ENCODE measurements at regions not wholly inside any gene's neighbourhood (a gene's known extent, or its start where the extent isn't known, plus 50 kb on each side); places are given as distances from the start of the nearest gene placed in this dataset.

- TF ChIP-seq BHLHE40 (IDR thresholded peaks at IDR 0.05; ENCODE audit: borderline replicate concordance): no peak
- no peak for TF ChIP-seq LEF1 (IDR thresholded peaks at IDR 0.05; ENCODE audit: borderline replicate concordance)
- TF ChIP-seq SUZ12 (IDR thresholded peaks at IDR 0.05): no peak
- no peak for TF ChIP-seq SP1 (IDR thresholded peaks at IDR 0.05)
- TF ChIP-seq FOXM1 (IDR thresholded peaks at IDR 0.05; ENCODE audit: borderline replicate concordance): no peak
- TF ChIP-seq ELF4 (IDR thresholded peaks at IDR 0.05): no peak
- no peak for TF ChIP-seq FOXA1 (IDR thresholded peaks at IDR 0.05)
- no peak for TF ChIP-seq ARNT (IDR thresholded peaks at IDR 0.05)
- TF ChIP-seq CTBP1 (IDR thresholded peaks at IDR 0.05; ENCODE audit: borderline replicate concordance): no peak
- TF ChIP-seq HDGF (IDR thresholded peaks at IDR 0.05; ENCODE audit: borderline replicate concordance): no peak
- TF ChIP-seq FOXK2 (IDR thresholded peaks at IDR 0.05): no peak
- TF ChIP-seq, protein P1, sequence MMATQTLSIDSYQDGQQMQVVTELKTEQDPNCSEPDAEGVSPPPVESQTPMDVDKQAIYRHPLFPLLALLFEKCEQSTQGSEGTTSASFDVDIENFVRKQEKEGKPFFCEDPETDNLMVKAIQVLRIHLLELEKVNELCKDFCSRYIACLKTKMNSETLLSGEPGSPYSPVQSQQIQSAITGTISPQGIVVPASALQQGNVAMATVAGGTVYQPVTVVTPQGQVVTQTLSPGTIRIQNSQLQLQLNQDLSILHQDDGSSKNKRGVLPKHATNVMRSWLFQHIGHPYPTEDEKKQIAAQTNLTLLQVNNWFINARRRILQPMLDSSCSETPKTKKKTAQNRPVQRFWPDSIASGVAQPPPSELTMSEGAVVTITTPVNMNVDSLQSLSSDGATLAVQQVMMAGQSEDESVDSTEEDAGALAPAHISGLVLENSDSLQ (IDR thresholded peaks at IDR 0.05): no peak
- TF ChIP-seq L3MBTL2 (conservative IDR thresholded peaks at IDR 0.05): no peak
These were observed 110.7 kb upstream of the CARD11 start for GRCh38 chr7:3154317-3154716.

Data from HEK293T (cell line).